KBM-7 (cell line): ENCODE measurements at regions not wholly inside any gene's neighbourhood (a gene's known extent, or its start where the extent isn't known, plus 50 kb on each side); places are given as distances from the start of the nearest gene placed in this dataset.
A peak's percentile ranks its signal among the peaks of the same experiment; 100 is the strongest.
"Not testable (repeated sequence)": the region's sequence is repeated elsewhere in the genome, so short reads cannot be mapped to it uniquely, and the experiment has no call there.

Experiments used
- DNase-seq: peaks from one replicate; pipeline ENCODE4 v3.0.0-alpha.2; 2015
- in situ Hi-C: fragments of 300-500 bp; cut with MboI; formaldehyde crosslinking; loops from 2 replicates; pipeline ENCODE4 v1.14.3; 2020; ENCODE audit warnings: low sequenced_read_pairs, low pct_unique_long_range_greater_than_20kb, mixed read lengths

- in situ Hi-C loops = no loop called here
Observed at GRCh38 chr3:178195824-178196223, 340.4 kb upstream of the KCNMB2 start.

GRCh38 chr3:178198329-178198728 is 337.9 kb upstream of the KCNMB2 start:
- in situ Hi-C loops = no loop called here
- no peak for DNase-seq

More at GRCh38 chr3:178195824-178196223, 340.4 kb upstream of the KCNMB2 start:
- no peak for DNase-seq

- in situ Hi-C loops = no loop called here
Observed at GRCh38 chr3:178200316-178200715, 335.9 kb upstream of the KCNMB2 start.

GRCh38 chr3:178201714-178202113 is 334.5 kb upstream of the KCNMB2 start:
- in situ Hi-C loops = no loop called here
- DNase-seq = no peak

More at GRCh38 chr3:178200316-178200715, 335.9 kb upstream of the KCNMB2 start:
- DNase-seq = no peak

GRCh38 chr3:178202194-178202593 is 334.0 kb upstream of the KCNMB2 start:
- peak; percentile 35 for DNase-seq

GRCh38 chr3:178203165-178203564 is 333.1 kb upstream of the KCNMB2 start:
- in situ Hi-C loops = no loop called here
- peak; percentile 49 for DNase-seq

More at GRCh38 chr3:178202194-178202593, 334.0 kb upstream of the KCNMB2 start:
- in situ Hi-C loops = no loop called here

- DNase-seq = no peak
- in situ Hi-C loops = no loop called here
Observed at GRCh38 chr3:178203650-178204049, 332.6 kb upstream of the KCNMB2 start.

GRCh38 chr3:178205740-178206139 is 330.5 kb upstream of the KCNMB2 start:
- in situ Hi-C loops = no loop called here
- DNase-seq = no peak

- in situ Hi-C loops = no loop called here
- no peak for DNase-seq
Observed at GRCh38 chr3:178206521-178206920, 329.7 kb upstream of the KCNMB2 start.

GRCh38 chr3:178207161-178207560 is 329.1 kb upstream of the KCNMB2 start:
- in situ Hi-C loops, DNase-seq: not testable (repeated sequence)

- DNase-seq, in situ Hi-C loops: not testable (repeated sequence)
Observed at GRCh38 chr3:178207627-178208026, 328.6 kb upstream of the KCNMB2 start.

- DNase-seq, in situ Hi-C loops: not testable (repeated sequence)
Observed at GRCh38 chr3:178209116-178209515, 327.1 kb upstream of the KCNMB2 start.

GRCh38 chr3:178209618-178210017 is 326.6 kb upstream of the KCNMB2 start:
- in situ Hi-C loops, DNase-seq: not testable (repeated sequence)

GRCh38 chr3:178211086-178211485 is 325.1 kb upstream of the KCNMB2 start:
- in situ Hi-C loops, DNase-seq: not testable (repeated sequence)

- in situ Hi-C loops = no loop called here
Observed at GRCh38 chr3:178217479-178217878, 318.8 kb upstream of the KCNMB2 start.

GRCh38 chr3:178218231-178218630 is 318.0 kb upstream of the KCNMB2 start:
- no peak for DNase-seq
- in situ Hi-C loops = no loop called here

More at GRCh38 chr3:178217479-178217878, 318.8 kb upstream of the KCNMB2 start:
- DNase-seq = peak; percentile 29

- in situ Hi-C loops, DNase-seq: not testable (repeated sequence)
Observed at GRCh38 chr3:178219661-178220060, 316.6 kb upstream of the KCNMB2 start.

- in situ Hi-C loops = no loop called here
- no peak for DNase-seq
Observed at GRCh38 chr3:178223876-178224275, 312.4 kb upstream of the KCNMB2 start.

- in situ Hi-C loops = no loop called here
- DNase-seq = no peak
Observed at GRCh38 chr3:178226094-178226493, 310.1 kb upstream of the KCNMB2 start.

GRCh38 chr3:178231645-178232044 is 304.6 kb upstream of the KCNMB2 start:
- in situ Hi-C loops = no loop called here
- no peak for DNase-seq

- no peak for DNase-seq
- in situ Hi-C loops = no loop called here
Observed at GRCh38 chr3:178233371-178234071, 302.7 kb upstream of the KCNMB2 start.
